ENCODE measurements at regions not wholly inside any gene's neighbourhood (a gene's known extent, or its start where the extent isn't known, plus 50 kb on each side); places are given as distances from the start of the nearest gene placed in this dataset.
A peak's percentile ranks its signal among the peaks of the same experiment; 100 is the strongest.
"Not testable (repeated sequence)": the region's sequence is repeated elsewhere in the genome, so short reads cannot be mapped to it uniquely, and the experiment has no call there.

GRCh38 chr2:136284226-136285119, 166.5 kb upstream of the CXCR4 start:
- Histone ChIP-seq H3K9me2 (ENCODE audit: low read depth, low read length) (no peaks in the 10 kb centered on the region), H2AFZ (ENCODE audit: low read length) (no peak overlapping the region), H3K4me1 (ENCODE audit: insufficient read depth, low read length, severe bottlenecking) (peaks cover 33% of the 10 kb centered on the region), H3K79me2 (ENCODE audit: insufficient read depth, low read length) (no peaks in the 10 kb centered on the region), H4K20me1 (ENCODE audit: insufficient read depth, low read length) (no peaks in the 10 kb centered on the region), H3K4me2 (ENCODE audit: low read length) (no peak overlapping the region), H3K4me3 (ENCODE audit: low read depth, low read length, poor library complexity, severe bottlenecking) (no peak overlapping the region), H3K27ac (ENCODE audit: low read depth, low read length, poor library complexity, severe bottlenecking) (no peak overlapping the region), H3K9me3 (ENCODE audit: low read length) (no peaks in the 10 kb centered on the region), H3K9ac (ENCODE audit: low read length) (no peak overlapping the region), H3K27me3 (ENCODE audit: insufficient read depth, low read length) (no peaks in the 10 kb centered on the region), H3F3A (ENCODE audit: insufficient read depth, low read length) (no peaks in the 10 kb centered on the region), H3K36me3 (ENCODE audit: insufficient read depth, low read length) (no peaks in the 10 kb centered on the region)
- no peak for TF ChIP-seq EZH2 (IDR thresholded peaks at IDR 0.05; ENCODE audit: borderline replicate concordance, low read length)
- TF ChIP-seq, protein P1, sequence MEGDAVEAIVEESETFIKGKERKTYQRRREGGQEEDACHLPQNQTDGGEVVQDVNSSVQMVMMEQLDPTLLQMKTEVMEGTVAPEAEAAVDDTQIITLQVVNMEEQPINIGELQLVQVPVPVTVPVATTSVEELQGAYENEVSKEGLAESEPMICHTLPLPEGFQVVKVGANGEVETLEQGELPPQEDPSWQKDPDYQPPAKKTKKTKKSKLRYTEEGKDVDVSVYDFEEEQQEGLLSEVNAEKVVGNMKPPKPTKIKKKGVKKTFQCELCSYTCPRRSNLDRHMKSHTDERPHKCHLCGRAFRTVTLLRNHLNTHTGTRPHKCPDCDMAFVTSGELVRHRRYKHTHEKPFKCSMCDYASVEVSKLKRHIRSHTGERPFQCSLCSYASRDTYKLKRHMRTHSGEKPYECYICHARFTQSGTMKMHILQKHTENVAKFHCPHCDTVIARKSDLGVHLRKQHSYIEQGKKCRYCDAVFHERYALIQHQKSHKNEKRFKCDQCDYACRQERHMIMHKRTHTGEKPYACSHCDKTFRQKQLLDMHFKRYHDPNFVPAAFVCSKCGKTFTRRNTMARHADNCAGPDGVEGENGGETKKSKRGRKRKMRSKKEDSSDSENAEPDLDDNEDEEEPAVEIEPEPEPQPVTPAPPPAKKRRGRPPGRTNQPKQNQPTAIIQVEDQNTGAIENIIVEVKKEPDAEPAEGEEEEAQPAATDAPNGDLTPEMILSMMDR (IDR thresholded peaks at IDR 0.05; ENCODE audit: low read length) = no peak

GRCh38 chr2:136282251-136282650, 164.3 kb upstream of the CXCR4 start:
- Histone ChIP-seq H3K4me3 (ENCODE audit: low read depth, low read length, poor library complexity, severe bottlenecking) (no peak overlapping the region), H3K27ac (ENCODE audit: low read depth, low read length, poor library complexity, severe bottlenecking) (peak overlapping the region; percentile 73), H3K9me2 (ENCODE audit: low read depth, low read length) (no peaks in the 10 kb centered on the region), H3K9ac (ENCODE audit: low read length) (peak overlapping the region; percentile 54), H3K4me1 (ENCODE audit: insufficient read depth, low read length, severe bottlenecking) (peaks cover 31% of the 10 kb centered on the region), H3F3A (ENCODE audit: insufficient read depth, low read length) (no peaks in the 10 kb centered on the region), H2AFZ (ENCODE audit: low read length) (peak overlapping the region; percentile 93; the same call in 1 of the 2 replicates), H3K4me2 (ENCODE audit: low read length) (peak overlapping the region; percentile 46; the same call in 1 of the 2 replicates), H3K79me2 (ENCODE audit: insufficient read depth, low read length) (no peaks in the 10 kb centered on the region), H3K27me3 (ENCODE audit: insufficient read depth, low read length) (no peaks in the 10 kb centered on the region), H3K36me3 (ENCODE audit: insufficient read depth, low read length) (no peaks in the 10 kb centered on the region), H4K20me1 (ENCODE audit: insufficient read depth, low read length) (no peaks in the 10 kb centered on the region), H3K9me3 (ENCODE audit: low read length) (no peaks in the 10 kb centered on the region)
- no peak for TF ChIP-seq EZH2 (IDR thresholded peaks at IDR 0.05; ENCODE audit: borderline replicate concordance, low read length)
- TF ChIP-seq, protein P1 (IDR thresholded peaks at IDR 0.05; ENCODE audit: low read length) = no peak

DNA sequence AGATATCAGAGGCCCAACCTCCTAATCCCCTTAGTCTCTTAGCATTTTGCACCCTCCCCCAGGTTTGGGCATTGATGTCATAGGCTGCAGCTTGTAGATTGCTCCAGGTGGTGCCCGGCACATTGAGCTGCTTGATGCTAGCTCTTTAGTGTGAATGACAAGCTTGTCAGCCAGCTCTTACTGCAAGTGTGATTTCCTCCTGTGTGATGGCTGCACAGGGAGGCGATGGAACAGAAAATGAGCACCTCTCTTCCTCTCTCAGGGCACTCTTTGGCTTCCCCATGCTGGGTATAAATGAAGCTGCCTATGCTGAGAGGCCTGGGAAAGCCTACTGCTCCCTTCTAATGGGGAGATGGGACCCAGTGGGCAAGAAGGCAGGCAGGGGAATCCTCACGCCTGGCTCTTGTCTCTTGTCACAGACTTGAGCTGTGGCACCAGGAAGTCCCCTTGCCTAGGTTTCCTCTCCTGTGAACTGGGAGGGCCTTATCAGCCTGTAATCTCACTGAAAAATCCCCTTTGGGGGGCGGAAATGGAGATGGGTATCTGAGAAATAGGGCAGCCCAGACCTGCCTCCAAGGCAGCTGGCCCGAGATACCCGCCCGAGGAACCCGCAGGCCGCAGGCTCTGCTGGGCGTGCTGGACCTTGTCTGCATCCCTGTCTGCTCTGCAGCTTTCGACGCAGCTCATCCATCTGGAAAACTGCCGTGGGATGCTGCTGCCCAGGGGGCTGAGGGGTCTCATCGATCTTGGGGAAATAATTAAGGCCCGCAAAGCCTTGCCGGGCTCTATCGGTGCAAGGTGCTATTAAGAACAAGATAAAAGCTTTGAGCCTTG, 163.5 kb upstream of the CXCR4 start:
- no peaks in the 10 kb centered on the region for H3K36me3 ChIP-seq (ENCODE audit: insufficient read depth, low read length)
- H3K27me3 ChIP-seq (ENCODE audit: insufficient read depth, low read length) = no peaks in the 10 kb centered on the region
- H3K27ac ChIP-seq (ENCODE audit: low read depth, low read length, poor library complexity, severe bottlenecking) = peak overlapping the region; percentile 73
- H3K9me2 ChIP-seq (ENCODE audit: low read depth, low read length) = no peaks in the 10 kb centered on the region
- H3K9ac ChIP-seq (ENCODE audit: low read length) = peak overlapping the region; percentile 54
- no peak overlapping the region for H3K4me3 ChIP-seq (ENCODE audit: low read depth, low read length, poor library complexity, severe bottlenecking)
- TF ChIP-seq, protein P1 (IDR thresholded peaks at IDR 0.05; ENCODE audit: low read length) = no peak
- TF ChIP-seq EZH2 (IDR thresholded peaks at IDR 0.05; ENCODE audit: borderline replicate concordance, low read length) = no peak
- no peaks in the 10 kb centered on the region for H3K79me2 ChIP-seq (ENCODE audit: insufficient read depth, low read length)
- H3K9me3 ChIP-seq (ENCODE audit: low read length) = no peaks in the 10 kb centered on the region
- peak overlapping the region; percentile 46; the same call in 1 of the 2 replicates for H3K4me2 ChIP-seq (ENCODE audit: low read length)
- no peaks in the 10 kb centered on the region for H3F3A ChIP-seq (ENCODE audit: insufficient read depth, low read length)
- H2AFZ ChIP-seq (ENCODE audit: low read length) = peak overlapping the region; percentile 93
- H3K4me1 ChIP-seq (ENCODE audit: insufficient read depth, low read length, severe bottlenecking) = peaks cover 31% of the 10 kb centered on the region
- no peaks in the 10 kb centered on the region for H4K20me1 ChIP-seq (ENCODE audit: insufficient read depth, low read length)

- H3K79me2 ChIP-seq (ENCODE audit: insufficient read depth, low read length); H3K27me3 ChIP-seq (ENCODE audit: insufficient read depth, low read length); H3K4me1 ChIP-seq (ENCODE audit: insufficient read depth, low read length, severe bottlenecking); H4K20me1 ChIP-seq (ENCODE audit: insufficient read depth, low read length); H3K36me3 ChIP-seq (ENCODE audit: insufficient read depth, low read length); H3K9me3 ChIP-seq (ENCODE audit: low read length); H3K4me2 ChIP-seq (ENCODE audit: low read length); H3K9ac ChIP-seq (ENCODE audit: low read length); H3K4me3 ChIP-seq (ENCODE audit: low read depth, low read length, poor library complexity, severe bottlenecking); H3F3A ChIP-seq (ENCODE audit: insufficient read depth, low read length); H3K9me2 ChIP-seq (ENCODE audit: low read depth, low read length); H3K27ac ChIP-seq (ENCODE audit: low read depth, low read length, poor library complexity, severe bottlenecking); H2AFZ ChIP-seq (ENCODE audit: low read length): not testable (repeated sequence)
Measured at GRCh38 chr2:136266346-136266745, 148.4 kb upstream of the CXCR4 start.
